GM23338 (cell line): ENCODE measurements at regions not wholly inside any gene's neighbourhood (a gene's known extent, or its start where the extent isn't known, plus 50 kb on each side); places are given as distances from the start of the nearest gene placed in this dataset.

Experiments used
- ATAC-seq: fragments of 200-7000 bp; cut with Tn5 transposase; 3 replicates; pipeline ENCODE4 v1.9.1; 2020
- DNase-seq: peaks from one replicate; pipeline ENCODE4 v3.0.0-alpha.2; 2015; ENCODE audit warnings: low spot score
- H2AFZ ChIP-seq: fragments of 200-600 bp; sonication (generic); 2 replicates; pipeline ENCODE4 v1.8.0; 2016; ENCODE audit warnings: antibody characterized with exemption, mild to moderate bottlenecking, moderate library complexity
- H3F3A ChIP-seq: fragments of 200-600 bp; sonication (generic); replicated peaks from 2 replicates; pipeline ENCODE4 v1.8.0; 2017; ENCODE audit warnings: antibody characterized with exemption, mixed run types, low read depth
- H3K27ac ChIP-seq: fragments of 200-600 bp; sonication (generic); 2 replicates; pipeline ENCODE4 v1.6.1; 2016; ENCODE audit warnings: low read depth
- H3K27me3 ChIP-seq: fragments of 200-600 bp; sonication (generic); 2 replicates; pipeline ENCODE4 v1.8.0; 2016; ENCODE audit warnings: mild to moderate bottlenecking, mixed run types, moderate library complexity; ENCODE audit not compliant: insufficient read depth
- H3K36me3 ChIP-seq: fragments of 200-600 bp; sonication (generic); 2 replicates; pipeline ENCODE4 v1.8.0; 2016; ENCODE audit warnings: mild to moderate bottlenecking; ENCODE audit not compliant: insufficient read depth
- H3K4me1 ChIP-seq: fragments of 200-600 bp; sonication (generic); 2 replicates; pipeline ENCODE4 v1.8.0; 2016; ENCODE audit warnings: mild to moderate bottlenecking, moderate library complexity; ENCODE audit not compliant: insufficient read depth
- H3K4me2 ChIP-seq: fragments of 200-600 bp; sonication (generic); 2 replicates; pipeline ENCODE4 v1.7.1; 2017; ENCODE audit warnings: mixed run types
- H3K4me3 ChIP-seq: fragments of 200-600 bp; sonication (generic); 2 replicates; pipeline ENCODE4 v1.6.1; 2016; ENCODE audit warnings: mixed run types
- H3K79me2 ChIP-seq: fragments of 200-600 bp; sonication (generic); replicated peaks from 2 replicates; pipeline ENCODE4 v1.8.0; 2017; ENCODE audit warnings: mild to moderate bottlenecking; ENCODE audit not compliant: insufficient read depth
- H3K9me2 ChIP-seq: fragments of 200-600 bp; sonication (generic); 2 replicates; pipeline ENCODE4 v1.8.0; 2017; ENCODE audit not compliant: insufficient read depth
- H4K20me1 ChIP-seq: fragments of 200-600 bp; sonication (generic); replicated peaks from 2 replicates; pipeline ENCODE4 v1.8.0; 2017; ENCODE audit warnings: mild to moderate bottlenecking; ENCODE audit not compliant: insufficient read depth
- H3K27ac Mint-ChIP-seq: 2 replicates; pipeline ENCODE4 v1.8.0; 2020; ENCODE audit warnings: inconsistent platforms, mild to moderate bottlenecking, moderate library complexity, mixed read lengths
- H3K27me3 Mint-ChIP-seq: 3 replicates; pipeline ENCODE4 v1.8.0; 2022; ENCODE audit warnings: low read depth, mild to moderate bottlenecking, moderate library complexity, mixed read lengths, inconsistent platforms; ENCODE audit not compliant: insufficient read depth, poor library complexity
- H3K36me3 Mint-ChIP-seq: 3 replicates; pipeline ENCODE4 v1.8.0; 2021; ENCODE audit warnings: low read depth, mild to moderate bottlenecking, inconsistent platforms, moderate library complexity, mixed read lengths
- H3K4me1 Mint-ChIP-seq: 3 replicates; pipeline ENCODE4 v1.8.0; 2020; ENCODE audit warnings: mild to moderate bottlenecking, inconsistent platforms, mixed read lengths
- H3K4me3 Mint-ChIP-seq: 3 replicates; pipeline ENCODE4 v1.8.0; 2021; ENCODE audit warnings: moderate library complexity, mild to moderate bottlenecking, inconsistent platforms, mixed read lengths
- H3K9me3 Mint-ChIP-seq: 3 replicates; pipeline ENCODE4 v1.8.0; 2020; ENCODE audit warnings: moderate library complexity, mild to moderate bottlenecking, inconsistent platforms, mixed read lengths
- CREB1 ChIP-seq: fragments of 250-450 bp; sonication (Bioruptor Pico); IDR thresholded peaks from 2 replicates; pipeline ENCODE4 v1.5.0; 2020; ENCODE audit warnings: low read depth, mild to moderate bottlenecking, moderate library complexity
- EZH2 ChIP-seq: fragments of 200-600 bp; sonication (generic); IDR thresholded peaks from one replicate; pipeline ENCODE4 v1.8.0; 2017; ENCODE audit warnings: antibody characterized with exemption, mild to moderate bottlenecking, low read depth; ENCODE audit not compliant: unreplicated experiment
- EZH2phosphoT487 ChIP-seq: fragments of 200-600 bp; sonication (generic); IDR thresholded peaks from one replicate; pipeline ENCODE4 v1.8.1; 2018; ENCODE audit warnings: antibody characterized with exemption; ENCODE audit not compliant: unreplicated experiment
- JUNB ChIP-seq: IDR thresholded peaks from one replicate; pipeline ENCODE4 v1.6.1; 2016; ENCODE audit warnings: antibody characterized with exemption; ENCODE audit not compliant: unreplicated experiment
- NANOG ChIP-seq: IDR thresholded peaks from 2 replicates; pipeline ENCODE4 v1.6.1; 2016; ENCODE audit warnings: antibody characterized with exemption, borderline replicate concordance
- POLR2AphosphoS5 ChIP-seq: IDR thresholded peaks from 2 replicates; pipeline ENCODE4 v1.6.1; 2016; ENCODE audit warnings: antibody characterized with exemption, low read depth
- ZNF114 ChIP-seq: fragments of 250-450 bp; sonication (Bioruptor Pico); IDR thresholded peaks from 2 replicates; pipeline ENCODE4 v1.5.0; 2020; ENCODE audit warnings: mild to moderate bottlenecking, moderate library complexity
- ZNF331 ChIP-seq: fragments of 250-450 bp; sonication (Bioruptor Pico); IDR thresholded peaks from 2 replicates; pipeline ENCODE4 v1.5.0; 2020; ENCODE audit warnings: low read depth, mild to moderate bottlenecking, moderate library complexity
- TF ChIP-seq, protein P1 (sequence below), 2 experiments: fragments of 200-600 bp in 1 of 2; sonication (generic) in 1 of 2; conservative IDR thresholded peaks; 2 replicates each; pipeline versions ENCODE4 v1.5.1 to v1.6.1; 2016 to 2017; ENCODE audit warnings: antibody characterized with exemption in 2 of 2, low read depth in 2 of 2, mild to moderate bottlenecking in 2 of 2, moderate library complexity in 1 of 2
- TF ChIP-seq, protein P2 (sequence below): IDR thresholded peaks from 2 replicates; pipeline ENCODE4 v1.6.1; 2016; ENCODE audit warnings: antibody characterized with exemption
- TF ChIP-seq, protein P3 (sequence below): fragments of 250-450 bp; sonication (Bioruptor Pico); IDR thresholded peaks from 2 replicates; pipeline ENCODE4 v1.5.0; 2020; ENCODE audit warnings: mild to moderate bottlenecking, moderate library complexity
- TF ChIP-seq, protein P4 (sequence below): IDR thresholded peaks from one replicate; pipeline ENCODE4 v1.6.1; 2018; ENCODE audit warnings: antibody characterized with exemption; ENCODE audit not compliant: unreplicated experiment

DNA sequence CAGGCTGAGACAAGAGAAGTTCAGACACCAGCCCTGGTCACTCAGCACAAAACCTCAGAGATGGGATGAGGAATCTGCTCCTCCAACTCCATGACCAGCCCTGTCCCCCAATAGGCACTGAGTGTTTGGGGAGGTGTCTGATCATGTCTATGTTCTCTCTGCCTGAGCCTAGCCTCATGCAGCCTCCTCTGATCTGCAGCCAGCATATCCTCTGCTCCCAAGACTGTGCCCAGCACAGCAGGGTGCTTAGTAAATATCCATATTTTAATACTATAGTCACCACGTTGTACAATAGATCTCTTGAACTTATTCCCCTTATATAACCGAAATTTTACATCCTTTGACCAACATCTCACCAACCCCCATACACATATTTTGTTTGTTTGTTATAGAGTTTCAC lies 202.9 kb downstream of the MATN1 start (continued):
- TF ChIP-seq EZH2 (no peak), EZH2phosphoT487 (no peak), POLR2AphosphoS5 (no peak), ZNF114 (no peak), NANOG (no peak), CREB1 (CRISPR knock-in tag) (no peak), ZNF331 (no peak), JUNB (no peak)
- TF ChIP-seq, protein P1, sequence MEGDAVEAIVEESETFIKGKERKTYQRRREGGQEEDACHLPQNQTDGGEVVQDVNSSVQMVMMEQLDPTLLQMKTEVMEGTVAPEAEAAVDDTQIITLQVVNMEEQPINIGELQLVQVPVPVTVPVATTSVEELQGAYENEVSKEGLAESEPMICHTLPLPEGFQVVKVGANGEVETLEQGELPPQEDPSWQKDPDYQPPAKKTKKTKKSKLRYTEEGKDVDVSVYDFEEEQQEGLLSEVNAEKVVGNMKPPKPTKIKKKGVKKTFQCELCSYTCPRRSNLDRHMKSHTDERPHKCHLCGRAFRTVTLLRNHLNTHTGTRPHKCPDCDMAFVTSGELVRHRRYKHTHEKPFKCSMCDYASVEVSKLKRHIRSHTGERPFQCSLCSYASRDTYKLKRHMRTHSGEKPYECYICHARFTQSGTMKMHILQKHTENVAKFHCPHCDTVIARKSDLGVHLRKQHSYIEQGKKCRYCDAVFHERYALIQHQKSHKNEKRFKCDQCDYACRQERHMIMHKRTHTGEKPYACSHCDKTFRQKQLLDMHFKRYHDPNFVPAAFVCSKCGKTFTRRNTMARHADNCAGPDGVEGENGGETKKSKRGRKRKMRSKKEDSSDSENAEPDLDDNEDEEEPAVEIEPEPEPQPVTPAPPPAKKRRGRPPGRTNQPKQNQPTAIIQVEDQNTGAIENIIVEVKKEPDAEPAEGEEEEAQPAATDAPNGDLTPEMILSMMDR (conservative IDR thresholded peaks at IDR 0.05; ENCODE audit: low read depth in 2 of 2) = no peak
- TF ChIP-seq, protein P2, sequence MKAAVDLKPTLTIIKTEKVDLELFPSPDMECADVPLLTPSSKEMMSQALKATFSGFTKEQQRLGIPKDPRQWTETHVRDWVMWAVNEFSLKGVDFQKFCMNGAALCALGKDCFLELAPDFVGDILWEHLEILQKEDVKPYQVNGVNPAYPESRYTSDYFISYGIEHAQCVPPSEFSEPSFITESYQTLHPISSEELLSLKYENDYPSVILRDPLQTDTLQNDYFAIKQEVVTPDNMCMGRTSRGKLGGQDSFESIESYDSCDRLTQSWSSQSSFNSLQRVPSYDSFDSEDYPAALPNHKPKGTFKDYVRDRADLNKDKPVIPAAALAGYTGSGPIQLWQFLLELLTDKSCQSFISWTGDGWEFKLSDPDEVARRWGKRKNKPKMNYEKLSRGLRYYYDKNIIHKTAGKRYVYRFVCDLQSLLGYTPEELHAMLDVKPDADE = no peak

DNA sequence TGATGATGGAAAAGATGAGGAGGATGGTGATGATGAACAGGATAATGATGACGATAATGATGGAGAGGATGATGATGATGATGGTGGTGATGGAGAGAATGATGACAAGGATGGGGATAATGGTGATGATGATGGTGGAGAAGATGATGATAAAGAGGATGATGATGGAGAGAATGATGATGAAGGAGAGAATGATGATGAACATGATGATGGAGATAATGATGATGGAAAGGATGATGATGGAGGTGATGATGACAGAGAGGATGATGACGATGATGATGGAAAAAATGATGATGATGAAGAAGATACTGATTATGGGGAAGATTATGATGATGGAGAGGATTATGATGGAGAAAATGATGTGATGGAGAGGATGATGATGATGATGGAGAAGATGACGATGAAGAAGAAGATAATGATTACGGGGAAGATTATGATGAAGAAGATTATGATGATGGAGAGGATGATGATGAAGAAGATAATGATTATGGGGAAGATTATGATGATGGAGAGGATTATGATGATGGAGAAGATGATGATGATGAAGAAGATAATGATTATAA lies 204.1 kb downstream of the MATN1 start:
- DNase-seq (no peak), ATAC-seq (no peak)
- no peaks in the 10 kb centered on the region; the same call in 2 of the 3 replicates for H3K9me3 Mint-ChIP-seq
- H3K4me3 Mint-ChIP-seq = no peak overlapping the region
- Histone ChIP-seq H3K79me2 (no peaks in the 10 kb centered on the region), H3K4me3 (no peak overlapping the region), H3K27ac (no peak overlapping the region), H3K4me1 (no peaks in the 10 kb centered on the region), H4K20me1 (no peaks in the 10 kb centered on the region), H3K27me3 (no peaks in the 10 kb centered on the region), H3K9me2 (peaks cover 14% of the 10 kb centered on the region), H2AFZ (no peak overlapping the region), H3F3A (no peaks in the 10 kb centered on the region), H3K4me2 (no peak overlapping the region), H3K36me3 (no peaks in the 10 kb centered on the region)
- no peaks in the 10 kb centered on the region for H3K36me3 Mint-ChIP-seq
- H3K27ac Mint-ChIP-seq = no peak overlapping the region
- H3K4me1 Mint-ChIP-seq = peaks cover 12% of the 10 kb centered on the region; the same call in 2 of the 3 replicates
- H3K27me3 Mint-ChIP-seq = peaks cover 2% of the 10 kb centered on the region
- TF ChIP-seq JUNB (no peak), POLR2AphosphoS5 (no peak), ZNF331 (no peak)
- TF ChIP-seq, protein P2 = no peak
- TF ChIP-seq, protein P3, sequence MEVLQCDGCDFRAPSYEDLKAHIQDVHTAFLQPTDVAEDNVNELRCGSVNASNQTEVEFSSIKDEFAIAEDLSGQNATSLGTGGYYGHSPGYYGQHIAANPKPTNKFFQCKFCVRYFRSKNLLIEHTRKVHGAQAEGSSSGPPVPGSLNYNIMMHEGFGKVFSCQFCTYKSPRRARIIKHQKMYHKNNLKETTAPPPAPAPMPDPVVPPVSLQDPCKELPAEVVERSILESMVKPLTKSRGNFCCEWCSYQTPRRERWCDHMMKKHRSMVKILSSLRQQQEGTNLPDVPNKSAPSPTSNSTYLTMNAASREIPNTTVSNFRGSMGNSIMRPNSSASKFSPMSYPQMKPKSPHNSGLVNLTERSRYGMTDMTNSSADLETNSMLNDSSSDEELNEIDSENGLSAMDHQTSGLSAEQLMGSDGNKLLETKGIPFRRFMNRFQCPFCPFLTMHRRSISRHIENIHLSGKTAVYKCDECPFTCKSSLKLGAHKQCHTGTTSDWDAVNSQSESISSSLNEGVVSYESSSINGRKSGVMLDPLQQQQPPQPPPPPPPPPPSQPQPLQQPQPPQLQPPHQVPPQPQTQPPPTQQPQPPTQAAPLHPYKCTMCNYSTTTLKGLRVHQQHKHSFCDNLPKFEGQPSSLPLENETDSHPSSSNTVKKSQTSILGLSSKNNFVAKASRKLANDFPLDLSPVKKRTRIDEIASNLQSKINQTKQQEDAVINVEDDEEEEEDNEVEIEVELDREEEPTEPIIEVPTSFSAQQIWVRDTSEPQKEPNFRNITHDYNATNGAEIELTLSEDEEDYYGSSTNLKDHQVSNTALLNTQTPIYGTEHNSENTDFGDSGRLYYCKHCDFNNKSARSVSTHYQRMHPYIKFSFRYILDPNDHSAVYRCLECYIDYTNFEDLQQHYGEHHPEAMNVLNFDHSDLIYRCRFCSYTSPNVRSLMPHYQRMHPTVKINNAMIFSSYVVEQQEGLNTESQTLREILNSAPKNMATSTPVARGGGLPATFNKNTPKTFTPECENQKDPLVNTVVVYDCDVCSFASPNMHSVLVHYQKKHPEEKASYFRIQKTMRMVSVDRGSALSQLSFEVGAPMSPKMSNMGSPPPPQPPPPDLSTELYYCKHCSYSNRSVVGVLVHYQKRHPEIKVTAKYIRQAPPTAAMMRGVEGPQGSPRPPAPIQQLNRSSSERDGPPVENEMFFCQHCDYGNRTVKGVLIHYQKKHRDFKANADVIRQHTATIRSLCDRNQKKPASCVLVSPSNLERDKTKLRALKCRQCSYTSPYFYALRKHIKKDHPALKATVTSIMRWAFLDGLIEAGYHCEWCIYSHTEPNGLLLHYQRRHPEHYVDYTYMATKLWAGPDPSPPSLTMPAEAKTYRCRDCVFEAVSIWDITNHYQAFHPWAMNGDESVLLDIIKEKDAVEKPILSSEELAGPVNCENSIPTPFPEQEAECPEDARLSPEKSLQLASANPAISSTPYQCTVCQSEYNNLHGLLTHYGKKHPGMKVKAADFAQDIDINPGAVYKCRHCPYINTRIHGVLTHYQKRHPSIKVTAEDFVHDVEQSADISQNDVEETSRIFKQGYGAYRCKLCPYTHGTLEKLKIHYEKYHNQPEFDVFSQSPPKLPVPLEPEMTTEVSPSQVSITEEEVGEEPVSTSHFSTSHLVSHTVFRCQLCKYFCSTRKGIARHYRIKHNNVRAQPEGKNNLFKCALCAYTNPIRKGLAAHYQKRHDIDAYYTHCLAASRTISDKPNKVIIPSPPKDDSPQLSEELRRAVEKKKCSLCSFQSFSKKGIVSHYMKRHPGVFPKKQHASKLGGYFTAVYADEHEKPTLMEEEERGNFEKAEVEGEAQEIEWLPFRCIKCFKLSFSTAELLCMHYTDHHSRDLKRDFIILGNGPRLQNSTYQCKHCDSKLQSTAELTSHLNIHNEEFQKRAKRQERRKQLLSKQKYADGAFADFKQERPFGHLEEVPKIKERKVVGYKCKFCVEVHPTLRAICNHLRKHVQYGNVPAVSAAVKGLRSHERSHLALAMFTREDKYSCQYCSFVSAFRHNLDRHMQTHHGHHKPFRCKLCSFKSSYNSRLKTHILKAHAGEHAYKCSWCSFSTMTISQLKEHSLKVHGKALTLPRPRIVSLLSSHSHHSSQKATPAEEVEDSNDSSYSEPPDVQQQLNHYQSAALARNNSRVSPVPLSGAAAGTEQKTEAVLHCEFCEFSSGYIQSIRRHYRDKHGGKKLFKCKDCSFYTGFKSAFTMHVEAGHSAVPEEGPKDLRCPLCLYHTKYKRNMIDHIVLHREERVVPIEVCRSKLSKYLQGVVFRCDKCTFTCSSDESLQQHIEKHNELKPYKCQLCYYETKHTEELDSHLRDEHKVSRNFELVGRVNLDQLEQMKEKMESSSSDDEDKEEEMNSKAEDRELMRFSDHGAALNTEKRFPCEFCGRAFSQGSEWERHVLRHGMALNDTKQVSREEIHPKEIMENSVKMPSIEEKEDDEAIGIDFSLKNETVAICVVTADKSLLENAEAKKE (CRISPR knock-in tag) = no peak
- TF ChIP-seq, protein P4, sequence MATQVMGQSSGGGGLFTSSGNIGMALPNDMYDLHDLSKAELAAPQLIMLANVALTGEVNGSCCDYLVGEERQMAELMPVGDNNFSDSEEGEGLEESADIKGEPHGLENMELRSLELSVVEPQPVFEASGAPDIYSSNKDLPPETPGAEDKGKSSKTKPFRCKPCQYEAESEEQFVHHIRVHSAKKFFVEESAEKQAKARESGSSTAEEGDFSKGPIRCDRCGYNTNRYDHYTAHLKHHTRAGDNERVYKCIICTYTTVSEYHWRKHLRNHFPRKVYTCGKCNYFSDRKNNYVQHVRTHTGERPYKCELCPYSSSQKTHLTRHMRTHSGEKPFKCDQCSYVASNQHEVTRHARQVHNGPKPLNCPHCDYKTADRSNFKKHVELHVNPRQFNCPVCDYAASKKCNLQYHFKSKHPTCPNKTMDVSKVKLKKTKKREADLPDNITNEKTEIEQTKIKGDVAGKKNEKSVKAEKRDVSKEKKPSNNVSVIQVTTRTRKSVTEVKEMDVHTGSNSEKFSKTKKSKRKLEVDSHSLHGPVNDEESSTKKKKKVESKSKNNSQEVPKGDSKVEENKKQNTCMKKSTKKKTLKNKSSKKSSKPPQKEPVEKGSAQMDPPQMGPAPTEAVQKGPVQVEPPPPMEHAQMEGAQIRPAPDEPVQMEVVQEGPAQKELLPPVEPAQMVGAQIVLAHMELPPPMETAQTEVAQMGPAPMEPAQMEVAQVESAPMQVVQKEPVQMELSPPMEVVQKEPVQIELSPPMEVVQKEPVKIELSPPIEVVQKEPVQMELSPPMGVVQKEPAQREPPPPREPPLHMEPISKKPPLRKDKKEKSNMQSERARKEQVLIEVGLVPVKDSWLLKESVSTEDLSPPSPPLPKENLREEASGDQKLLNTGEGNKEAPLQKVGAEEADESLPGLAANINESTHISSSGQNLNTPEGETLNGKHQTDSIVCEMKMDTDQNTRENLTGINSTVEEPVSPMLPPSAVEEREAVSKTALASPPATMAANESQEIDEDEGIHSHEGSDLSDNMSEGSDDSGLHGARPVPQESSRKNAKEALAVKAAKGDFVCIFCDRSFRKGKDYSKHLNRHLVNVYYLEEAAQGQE = no peak
